ENCODE measurements at regions not wholly inside any gene's neighbourhood (a gene's known extent, or its start where the extent isn't known, plus 50 kb on each side); places are given as distances from the start of the nearest gene placed in this dataset.
A peak's percentile ranks its signal among the peaks of the same experiment; 100 is the strongest.
"Not testable (repeated sequence)": the region's sequence is repeated elsewhere in the genome, so short reads cannot be mapped to it uniquely, and the experiment has no call there.

GRCh38 chr12:126932156-126932555, 1334.8 kb upstream of the TMEM132C start:
- H3K36me3 ChIP-seq (ENCODE audit: control insufficient read depth, insufficient read depth, low read length): no peaks in the 10 kb centered on the region
- no peak overlapping the region for H3K4me3 ChIP-seq (replicated peaks; ENCODE audit: low read depth, low read length)

GRCh38 chr12:126935435-126935834, 1331.5 kb upstream of the TMEM132C start:
- H3K36me3 ChIP-seq (ENCODE audit: control insufficient read depth, insufficient read depth, low read length): no peaks in the 10 kb centered on the region
- TF ChIP-seq CTCF (IDR thresholded peaks at IDR 0.05; ENCODE audit: insufficient read depth, low read length, poor library complexity, severe bottlenecking): no peak
- DNase-seq (ENCODE audit: extremely low read depth, insufficient read length): no peak
- no peak overlapping the region for H3K4me3 ChIP-seq (replicated peaks; ENCODE audit: low read depth, low read length)
- H3K27me3 ChIP-seq (replicated peaks; ENCODE audit: control insufficient read depth, insufficient read depth, low read length): no peaks in the 10 kb centered on the region

More at GRCh38 chr12:126932156-126932555, 1334.8 kb upstream of the TMEM132C start:
- TF ChIP-seq CTCF (IDR thresholded peaks at IDR 0.05; ENCODE audit: insufficient read depth, low read length, poor library complexity, severe bottlenecking): no peak
- DNase-seq (ENCODE audit: extremely low read depth, insufficient read length): no peak
- H3K27me3 ChIP-seq (replicated peaks; ENCODE audit: control insufficient read depth, insufficient read depth, low read length): no peaks in the 10 kb centered on the region

GRCh38 chr12:126936181-126936851, 1330.7 kb upstream of the TMEM132C start:
- peak; percentile 15 for DNase-seq (ENCODE audit: extremely low read depth, insufficient read length)
- H3K4me3 ChIP-seq (replicated peaks; ENCODE audit: low read depth, low read length): peak overlapping the region; percentile 22

GRCh38 chr12:126937431-126937830, 1329.5 kb upstream of the TMEM132C start:
- H3K27me3 ChIP-seq (replicated peaks; ENCODE audit: control insufficient read depth, insufficient read depth, low read length): no peaks in the 10 kb centered on the region
- no peak for TF ChIP-seq CTCF (IDR thresholded peaks at IDR 0.05; ENCODE audit: insufficient read depth, low read length, poor library complexity, severe bottlenecking)
- no peaks in the 10 kb centered on the region for H3K36me3 ChIP-seq (ENCODE audit: control insufficient read depth, insufficient read depth, low read length)

More at GRCh38 chr12:126936181-126936851, 1330.7 kb upstream of the TMEM132C start:
- H3K36me3 ChIP-seq (ENCODE audit: control insufficient read depth, insufficient read depth, low read length): no peaks in the 10 kb centered on the region
- H3K27me3 ChIP-seq (replicated peaks; ENCODE audit: control insufficient read depth, insufficient read depth, low read length): no peaks in the 10 kb centered on the region
- no peak for TF ChIP-seq CTCF (IDR thresholded peaks at IDR 0.05; ENCODE audit: insufficient read depth, low read length, poor library complexity, severe bottlenecking)

GRCh38 chr12:126944684-126945083, 1322.3 kb upstream of the TMEM132C start:
- Histone ChIP-seq H3K27me3 (replicated peaks; ENCODE audit: control insufficient read depth, insufficient read depth, low read length) (no peaks in the 10 kb centered on the region), H3K36me3 (ENCODE audit: control insufficient read depth, insufficient read depth, low read length) (no peaks in the 10 kb centered on the region), H3K4me3 (replicated peaks; ENCODE audit: low read depth, low read length) (no peak overlapping the region)
- DNase-seq (ENCODE audit: extremely low read depth, insufficient read length): no peak
- no peak for TF ChIP-seq CTCF (IDR thresholded peaks at IDR 0.05; ENCODE audit: insufficient read depth, low read length, poor library complexity, severe bottlenecking)

More at GRCh38 chr12:126937431-126937830, 1329.5 kb upstream of the TMEM132C start:
- H3K4me3 ChIP-seq (replicated peaks; ENCODE audit: low read depth, low read length): no peak overlapping the region
- no peak for DNase-seq (ENCODE audit: extremely low read depth, insufficient read length)

GRCh38 chr12:126946958-126947357, 1320.0 kb upstream of the TMEM132C start:
- not testable (repeated sequence) for H3K4me3 ChIP-seq (replicated peaks; ENCODE audit: low read depth, low read length); H3K27me3 ChIP-seq (replicated peaks; ENCODE audit: control insufficient read depth, insufficient read depth, low read length); DNase-seq (ENCODE audit: extremely low read depth, insufficient read length); H3K36me3 ChIP-seq (ENCODE audit: control insufficient read depth, insufficient read depth, low read length)

Measured in GM06990 (cell line).